K562 (cell line): ENCODE measurements at regions not wholly inside any gene's neighbourhood (a gene's known extent, or its start where the extent isn't known, plus 50 kb on each side); places are given as distances from the start of the nearest gene placed in this dataset.
"Not testable (repeated sequence)": the region's sequence is repeated elsewhere in the genome, so short reads cannot be mapped to it uniquely, and the experiment has no call there.

Experiments used
- GTF2F1 ChIP-seq: IDR thresholded peaks from 2 replicates; pipeline ENCODE4 v1.6.1; 2011; ENCODE audit warnings: low read depth, low read length, improper control_type of control experiment
- HDAC2 ChIP-seq: fragments of 450-650 bp; IDR thresholded peaks from 2 replicates; pipeline ENCODE4 v1.6.1; 2016; ENCODE audit warnings: mild to moderate bottlenecking
- MYBL2 ChIP-seq, 2 experiments: fragments of 450-650 bp in 1 of 2; sonication (generic) in 1 of 2; formaldehyde crosslinking in 1 of 2; IDR thresholded peaks; 2 replicates each; pipeline versions ENCODE4 v1.6.1 to v1.8.1; 2017 to 2022; ENCODE audit warnings: borderline replicate concordance in 1 of 2, inconsistent platforms in 1 of 2, low read depth in 1 of 2, mild to moderate bottlenecking in 1 of 2, missing genetic modification reagents in 1 of 2, moderate library complexity in 1 of 2
- POLR2AphosphoS5 ChIP-seq: IDR thresholded peaks from 2 replicates; pipeline ENCODE4 v1.6.1; 2011; ENCODE audit warnings: mild to moderate bottlenecking, low read depth, low read length, moderate library complexity; ENCODE audit not compliant: control insufficient read depth, insufficient read depth
- SMARCC2 ChIP-seq: fragments of 450-650 bp; IDR thresholded peaks from 2 replicates; pipeline ENCODE4 v1.6.1; 2017; ENCODE audit warnings: antibody characterized with exemption, moderate library complexity, mild to moderate bottlenecking, low read depth
- YY1 ChIP-seq, 3 experiments: IDR thresholded peaks; 2 replicates each; pipeline ENCODE4 v1.6.1; 2011; ENCODE audit warnings: low read length in 2 of 3, mild to moderate bottlenecking in 2 of 3, moderate library complexity in 2 of 3, borderline replicate concordance in 1 of 3, control low read depth in 1 of 3, low read depth in 1 of 3; ENCODE audit not compliant: insufficient read depth in 3 of 3, insufficient replicate concordance in 2 of 3, control insufficient read depth in 1 of 3, insufficient read length in 1 of 3; ENCODE audit errors: extremely low read depth in 1 of 3
- ZFP36 ChIP-seq: fragments of 150-350 bp; IDR thresholded peaks from 2 replicates; pipeline ENCODE4 v1.6.1; 2018; ENCODE audit warnings: low read length, low read depth; ENCODE audit not compliant: partially characterized antibody

DNA sequence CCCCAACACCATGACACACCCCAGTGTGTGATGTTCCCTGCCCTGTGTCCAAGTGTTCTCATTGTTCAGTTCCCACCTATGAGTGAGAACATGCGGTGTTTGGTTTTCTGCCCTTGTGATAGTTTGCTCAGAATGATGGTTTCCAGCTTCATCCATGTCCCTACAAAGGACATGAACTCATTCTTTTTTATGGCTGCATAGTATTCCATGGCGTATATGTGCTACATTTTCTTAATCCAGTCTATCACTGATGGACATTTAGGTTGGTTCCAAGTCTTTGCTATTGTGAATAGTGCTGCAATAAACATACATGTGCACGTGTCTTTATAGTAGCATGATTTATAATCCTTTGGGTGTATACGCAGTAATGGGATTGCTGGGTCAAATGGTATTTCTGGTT, 131.6 kb upstream of the CALCR start:
- TF ChIP-seq GTF2F1; ZFP36; POLR2AphosphoS5; SMARCC2; MYBL2 (IDR thresholded peaks at IDR 0.05; ENCODE audit: low read depth); MYBL2 (CRISPR knock-in tag; IDR thresholded peaks at IDR 0.05; ENCODE audit: borderline replicate concordance); HDAC2; YY1 (IDR thresholded peaks at IDR 0.05; ENCODE audit: borderline replicate concordance in 1 of 3, control insufficient read depth in 1 of 3, extremely low read depth in 1 of 3, insufficient read depth in 3 of 3, insufficient read length in 1 of 3, insufficient replicate concordance in 2 of 3, low read depth in 1 of 3, low read length in 2 of 3): not testable (repeated sequence)
